ENCODE measurements at regions not wholly inside any gene's neighbourhood (a gene's known extent, or its start where the extent isn't known, plus 50 kb on each side); places are given as distances from the start of the nearest gene placed in this dataset.

DNA sequence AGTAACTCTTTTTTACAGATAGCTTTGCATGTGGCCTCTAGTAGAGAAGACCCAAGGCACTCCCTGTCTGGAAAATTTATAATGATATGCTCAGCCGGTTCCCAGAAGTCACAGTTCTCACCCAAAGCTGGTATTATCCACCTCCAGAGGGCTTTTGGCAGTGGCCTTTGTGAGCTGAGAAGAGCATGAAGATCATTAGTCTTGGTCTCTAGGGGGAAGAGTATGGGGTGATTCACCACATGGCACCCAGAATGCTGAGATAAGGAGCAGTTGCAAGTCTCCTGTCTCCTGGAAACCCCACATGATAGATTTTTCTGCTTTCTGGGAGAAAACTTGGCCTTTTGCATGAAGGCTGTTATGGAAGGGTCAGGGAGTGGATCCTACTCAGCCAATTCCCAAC lies 75.4 kb upstream of the PRPS1 start:
- DNase-seq, result no peak
- Histone ChIP-seq H3K36me3 (no peaks in the 10 kb centered on the region), H3K4me3 (no peak overlapping the region), H3K27ac (no peak overlapping the region), H3K27me3 (peaks cover 0 to 5% (median 0%) of the 10 kb centered on the region in 3 donors), H3K4me1 (no peaks in the 10 kb centered on the region), H3K9me3 (no peaks in the 10 kb centered on the region)
- intact Hi-C loops (cut with DNase I; ENCODE audit: low total_unique reads) (no loop called here), in situ Hi-C loops (cut with MboI; ENCODE audit: low sequenced_read_pairs in 4 of 4) (no loop called here)
- TF ChIP-seq POLR2A (IDR thresholded peaks at IDR 0.05) (no peak), CTCF (IDR thresholded peaks at IDR 0.05 in 4 of 5, conservative IDR thresholded peaks at IDR 0.05 in 1 of 5) (no peak)
- ATAC-seq, result no peak

DNA sequence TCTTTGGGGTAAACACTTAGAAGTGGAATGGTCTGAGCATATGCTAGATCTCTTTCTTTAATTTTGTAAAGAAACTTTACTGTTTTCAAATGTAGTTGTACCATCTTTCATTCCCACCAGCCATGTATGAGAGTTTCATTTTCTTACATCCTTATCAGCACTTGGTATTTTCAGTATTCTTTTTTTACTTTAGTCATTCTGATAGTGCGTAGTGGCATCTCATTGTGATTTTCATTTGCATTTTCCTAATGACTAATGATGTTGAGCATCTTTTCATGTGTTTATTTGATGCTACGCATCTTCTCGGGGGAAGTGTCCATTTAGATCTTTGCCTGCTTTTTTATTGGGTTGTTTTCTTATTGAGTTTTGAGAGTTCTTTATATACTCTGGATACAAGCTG lies 71.3 kb upstream of the PRPS1 start:
- H3K36me3 ChIP-seq, result no peaks in the 10 kb centered on the region
- intact Hi-C loops (cut with DNase I; ENCODE audit: low total_unique reads), result no loop called here
- ATAC-seq (no peak), DNase-seq (no peak)
- H3K9me3 ChIP-seq, result no peaks in the 10 kb centered on the region
- TF ChIP-seq CTCF (IDR thresholded peaks at IDR 0.05 in 4 of 5, conservative IDR thresholded peaks at IDR 0.05 in 1 of 5), result no peak
- no peak for TF ChIP-seq POLR2A (IDR thresholded peaks at IDR 0.05)
- H3K27ac ChIP-seq, result no peak overlapping the region
- peaks cover 0 to 5% (median 0%) of the 10 kb centered on the region in 3 donors for H3K27me3 ChIP-seq
- H3K4me3 ChIP-seq, result no peak overlapping the region
- H3K4me1 ChIP-seq, result no peaks in the 10 kb centered on the region
- in situ Hi-C loops (cut with MboI; ENCODE audit: low sequenced_read_pairs in 4 of 4), result no loop called here

DNA sequence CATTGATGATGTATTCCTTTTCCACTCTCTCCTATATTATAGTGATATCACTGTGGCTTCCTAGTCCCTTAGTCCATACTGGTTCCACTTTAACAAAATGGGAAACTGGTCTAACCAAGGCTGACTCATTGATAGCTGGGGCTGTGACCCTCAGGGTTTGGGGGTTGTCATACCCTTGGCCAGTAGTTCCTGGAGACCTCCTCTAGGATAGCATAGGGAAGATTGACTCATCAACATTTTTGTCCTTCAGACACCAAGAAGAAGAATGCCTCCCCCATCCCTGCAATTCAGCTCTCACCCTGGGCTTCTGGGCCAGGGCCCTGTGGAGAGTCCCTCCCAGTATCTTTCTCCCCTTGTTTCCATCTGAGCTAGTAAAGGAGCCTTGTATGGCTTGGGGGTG lies 68.8 kb upstream of the PRPS1 start:
- Histone ChIP-seq H3K27ac (no peak overlapping the region), H3K27me3 (no peaks in the 10 kb centered on the region), H3K4me3 (no peak overlapping the region), H3K36me3 (no peaks in the 10 kb centered on the region), H3K4me1 (no peaks in the 10 kb centered on the region), H3K9me3 (no peaks in the 10 kb centered on the region)
- intact Hi-C loops (cut with DNase I; ENCODE audit: low total_unique reads), result no loop called here
- TF ChIP-seq POLR2A (IDR thresholded peaks at IDR 0.05), result no peak
- no peak for TF ChIP-seq CTCF (IDR thresholded peaks at IDR 0.05 in 4 of 5, conservative IDR thresholded peaks at IDR 0.05 in 1 of 5)
- ATAC-seq (no peak), DNase-seq (no peak)
- in situ Hi-C loops (cut with MboI; ENCODE audit: low sequenced_read_pairs in 4 of 4), result no loop called here

GRCh38 chrX:107560041-107560440 lies 68.3 kb upstream of the PRPS1 start:
- no peak overlapping the region for H3K4me3 ChIP-seq
- H3K27ac ChIP-seq, result no peak overlapping the region
- TF ChIP-seq POLR2A (IDR thresholded peaks at IDR 0.05) (no peak), CTCF (IDR thresholded peaks at IDR 0.05 in 4 of 5, conservative IDR thresholded peaks at IDR 0.05 in 1 of 5) (no peak)
- H3K36me3 ChIP-seq, result no peaks in the 10 kb centered on the region
- no peak for DNase-seq
- no peaks in the 10 kb centered on the region for H3K4me1 ChIP-seq
- H3K27me3 ChIP-seq, result no peaks in the 10 kb centered on the region
- H3K9me3 ChIP-seq, result no peaks in the 10 kb centered on the region
- in situ Hi-C loops (cut with MboI; ENCODE audit: low sequenced_read_pairs in 4 of 4) (no loop called here), intact Hi-C loops (cut with DNase I; ENCODE audit: low total_unique reads) (no loop called here)
- no peak for ATAC-seq

DNA sequence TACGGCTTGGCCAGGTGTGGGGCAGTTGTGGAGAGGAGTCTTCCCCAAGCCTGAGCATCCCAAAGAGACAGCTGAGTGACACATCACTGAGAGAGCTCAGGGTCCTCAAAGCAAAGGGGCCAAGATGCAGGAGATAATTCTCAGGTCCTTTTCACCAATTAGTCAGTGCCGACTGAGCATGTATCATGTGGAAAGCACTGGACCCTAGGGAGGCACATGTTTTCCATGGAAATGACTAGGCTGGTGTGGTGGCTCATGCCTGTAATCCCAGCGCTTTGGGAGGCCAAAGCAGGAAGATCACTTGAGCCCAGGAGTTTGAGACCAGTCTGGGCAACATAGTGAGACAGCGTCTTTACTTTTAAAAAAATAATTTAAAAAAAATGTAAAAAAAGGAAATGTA lies 67.3 kb upstream of the PRPS1 start:
- DNase-seq (no peak), ATAC-seq (no peak)
- in situ Hi-C loops (cut with MboI; ENCODE audit: low sequenced_read_pairs in 4 of 4) (no loop called here), intact Hi-C loops (cut with DNase I; ENCODE audit: low total_unique reads) (no loop called here)
- no peak overlapping the region for H3K4me3 ChIP-seq
- H3K9me3 ChIP-seq, result no peaks in the 10 kb centered on the region
- no peaks in the 10 kb centered on the region for H3K27me3 ChIP-seq
- no peak overlapping the region for H3K27ac ChIP-seq
- no peaks in the 10 kb centered on the region for H3K36me3 ChIP-seq
- TF ChIP-seq POLR2A (IDR thresholded peaks at IDR 0.05) (no peak), CTCF (IDR thresholded peaks at IDR 0.05 in 4 of 5, conservative IDR thresholded peaks at IDR 0.05 in 1 of 5) (no peak)
- H3K4me1 ChIP-seq, result no peaks in the 10 kb centered on the region
